ENCODE measurements at regions not wholly inside any gene's neighbourhood (a gene's known extent, or its start where the extent isn't known, plus 50 kb on each side); places are given as distances from the start of the nearest gene placed in this dataset.

GRCh38 chr13:57846600-57847173 lies 215.1 kb downstream of the PCDH17 start:
- TF ChIP-seq EZH2phosphoT487 (IDR thresholded peaks at IDR 0.05; ENCODE audit: borderline replicate concordance, low read length): no peak
- no peak for TF ChIP-seq CTCF (conservative IDR thresholded peaks at IDR 0.05; ENCODE audit: low read depth, low read length)
